Activated naive CD8-positive, alpha-beta T cell (primary cell): ENCODE measurements at regions not wholly inside any gene's neighbourhood (a gene's known extent, or its start where the extent isn't known, plus 50 kb on each side); places are given as distances from the start of the nearest gene placed in this dataset.

Experiments used
- H3K27ac Mint-ChIP-seq: one replicate; pipeline ENCODE4 v1.8.0; 2021; ENCODE audit warnings: mixed read lengths
- H3K27me3 Mint-ChIP-seq: one replicate; pipeline ENCODE4 v1.8.0; 2021; ENCODE audit warnings: mixed read lengths
- H3K36me3 Mint-ChIP-seq: one replicate; pipeline ENCODE4 v1.8.0; 2021; ENCODE audit warnings: mixed read lengths
- H3K4me1 Mint-ChIP-seq: one replicate; pipeline ENCODE4 v1.8.0; 2021; ENCODE audit warnings: low read depth, mixed read lengths
- H3K4me3 Mint-ChIP-seq: one replicate; pipeline ENCODE4 v1.8.0; 2021; ENCODE audit warnings: mild to moderate bottlenecking, mixed read lengths
- H3K9me3 Mint-ChIP-seq: one replicate; pipeline ENCODE4 v1.8.0; 2021; ENCODE audit warnings: low read depth, mixed read lengths

GRCh38 chr21:15560383-15561056, 169.3 kb upstream of the USP25 start:
- no peak overlapping the region for H3K4me3 Mint-ChIP-seq
- peaks cover 3% of the 10 kb centered on the region for H3K4me1 Mint-ChIP-seq
- no peak overlapping the region for H3K27ac Mint-ChIP-seq
- no peaks in the 10 kb centered on the region for H3K9me3 Mint-ChIP-seq
- no peaks in the 10 kb centered on the region for H3K36me3 Mint-ChIP-seq
- H3K27me3 Mint-ChIP-seq: peaks cover 2% of the 10 kb centered on the region

GRCh38 chr21:15562748-15563147, 167.0 kb upstream of the USP25 start:
- Mint-ChIP-seq H3K27ac (no peak overlapping the region), H3K27me3 (peaks cover 4% of the 10 kb centered on the region), H3K9me3 (no peaks in the 10 kb centered on the region), H3K36me3 (no peaks in the 10 kb centered on the region), H3K4me3 (no peak overlapping the region), H3K4me1 (peaks cover 3% of the 10 kb centered on the region)

- H3K27ac Mint-ChIP-seq: no peak overlapping the region
- H3K36me3 Mint-ChIP-seq: no peaks in the 10 kb centered on the region
- peaks cover 7% of the 10 kb centered on the region for H3K27me3 Mint-ChIP-seq
- no peak overlapping the region for H3K4me3 Mint-ChIP-seq
- peaks cover 3% of the 10 kb centered on the region for H3K4me1 Mint-ChIP-seq
- H3K9me3 Mint-ChIP-seq: no peaks in the 10 kb centered on the region
Observed at GRCh38 chr21:15564907-15565306, 164.9 kb upstream of the USP25 start.

- Mint-ChIP-seq H3K4me3 (no peak overlapping the region), H3K4me1 (no peaks in the 10 kb centered on the region), H3K27ac (no peak overlapping the region), H3K27me3 (peaks cover 7% of the 10 kb centered on the region), H3K36me3 (no peaks in the 10 kb centered on the region), H3K9me3 (no peaks in the 10 kb centered on the region)
Observed at GRCh38 chr21:15566703-15567102, 163.1 kb upstream of the USP25 start.

- Mint-ChIP-seq H3K36me3 (no peaks in the 10 kb centered on the region), H3K4me1 (no peaks in the 10 kb centered on the region), H3K27ac (no peak overlapping the region), H3K4me3 (no peak overlapping the region), H3K27me3 (peaks cover 7% of the 10 kb centered on the region), H3K9me3 (no peaks in the 10 kb centered on the region)
Observed at GRCh38 chr21:15567191-15567590, 162.6 kb upstream of the USP25 start.

- H3K27ac Mint-ChIP-seq: no peak overlapping the region
- peaks cover 7% of the 10 kb centered on the region for H3K27me3 Mint-ChIP-seq
- no peaks in the 10 kb centered on the region for H3K36me3 Mint-ChIP-seq
- no peaks in the 10 kb centered on the region for H3K9me3 Mint-ChIP-seq
- H3K4me1 Mint-ChIP-seq: no peaks in the 10 kb centered on the region
- no peak overlapping the region for H3K4me3 Mint-ChIP-seq
Observed at GRCh38 chr21:15568516-15568915, 161.3 kb upstream of the USP25 start.

GRCh38 chr21:15586752-15587427, 142.9 kb upstream of the USP25 start:
- Mint-ChIP-seq H3K4me3 (no peak overlapping the region), H3K27me3 (no peaks in the 10 kb centered on the region), H3K36me3 (peaks cover 2% of the 10 kb centered on the region), H3K9me3 (no peaks in the 10 kb centered on the region), H3K27ac (no peak overlapping the region), H3K4me1 (no peaks in the 10 kb centered on the region)

- no peaks in the 10 kb centered on the region for H3K4me1 Mint-ChIP-seq
- H3K27me3 Mint-ChIP-seq: no peaks in the 10 kb centered on the region
- no peak overlapping the region for H3K4me3 Mint-ChIP-seq
- no peaks in the 10 kb centered on the region for H3K36me3 Mint-ChIP-seq
- no peak overlapping the region for H3K27ac Mint-ChIP-seq
- no peaks in the 10 kb centered on the region for H3K9me3 Mint-ChIP-seq
Observed at GRCh38 chr21:15592271-15592860, 137.4 kb upstream of the USP25 start.

- Mint-ChIP-seq H3K4me3 (no peak overlapping the region), H3K36me3 (no peaks in the 10 kb centered on the region), H3K4me1 (no peaks in the 10 kb centered on the region), H3K27me3 (no peaks in the 10 kb centered on the region), H3K9me3 (no peaks in the 10 kb centered on the region), H3K27ac (no peak overlapping the region)
Observed at GRCh38 chr21:15592957-15593356, 136.8 kb upstream of the USP25 start.

GRCh38 chr21:15601390-15601789, 128.4 kb upstream of the USP25 start:
- Mint-ChIP-seq H3K4me3 (no peak overlapping the region), H3K9me3 (no peaks in the 10 kb centered on the region), H3K27ac (no peak overlapping the region), H3K27me3 (peaks cover 5% of the 10 kb centered on the region), H3K4me1 (no peaks in the 10 kb centered on the region), H3K36me3 (no peaks in the 10 kb centered on the region)

GRCh38 chr21:15604413-15604812, 125.4 kb upstream of the USP25 start:
- no peaks in the 10 kb centered on the region for H3K9me3 Mint-ChIP-seq
- H3K36me3 Mint-ChIP-seq: no peaks in the 10 kb centered on the region
- H3K27me3 Mint-ChIP-seq: peaks cover 5% of the 10 kb centered on the region
- no peaks in the 10 kb centered on the region for H3K4me1 Mint-ChIP-seq
- H3K27ac Mint-ChIP-seq: no peak overlapping the region
- H3K4me3 Mint-ChIP-seq: no peak overlapping the region

GRCh38 chr21:15614766-15615165, 115.0 kb upstream of the USP25 start:
- no peak overlapping the region for H3K27ac Mint-ChIP-seq

GRCh38 chr21:15616864-15617574, 112.8 kb upstream of the USP25 start:
- Mint-ChIP-seq H3K4me3 (no peak overlapping the region), H3K9me3 (no peaks in the 10 kb centered on the region), H3K36me3 (peaks cover 2% of the 10 kb centered on the region), H3K4me1 (no peaks in the 10 kb centered on the region), H3K27me3 (no peaks in the 10 kb centered on the region), H3K27ac (no peak overlapping the region)

More at GRCh38 chr21:15614766-15615165, 115.0 kb upstream of the USP25 start:
- peaks cover 2% of the 10 kb centered on the region for H3K36me3 Mint-ChIP-seq
- no peaks in the 10 kb centered on the region for H3K4me1 Mint-ChIP-seq
- H3K4me3 Mint-ChIP-seq: no peak overlapping the region
- no peaks in the 10 kb centered on the region for H3K9me3 Mint-ChIP-seq
- no peaks in the 10 kb centered on the region for H3K27me3 Mint-ChIP-seq

GRCh38 chr21:15617964-15618363, 111.8 kb upstream of the USP25 start:
- Mint-ChIP-seq H3K27ac (no peak overlapping the region), H3K27me3 (no peaks in the 10 kb centered on the region), H3K36me3 (no peaks in the 10 kb centered on the region), H3K9me3 (no peaks in the 10 kb centered on the region), H3K4me1 (no peaks in the 10 kb centered on the region), H3K4me3 (no peak overlapping the region)

GRCh38 chr21:15620892-15621291, 108.9 kb upstream of the USP25 start:
- no peaks in the 10 kb centered on the region for H3K9me3 Mint-ChIP-seq
- H3K27me3 Mint-ChIP-seq: no peaks in the 10 kb centered on the region
- no peak overlapping the region for H3K27ac Mint-ChIP-seq
- H3K4me3 Mint-ChIP-seq: no peak overlapping the region
- no peaks in the 10 kb centered on the region for H3K4me1 Mint-ChIP-seq
- no peaks in the 10 kb centered on the region for H3K36me3 Mint-ChIP-seq
